GM23338 (cell line): ENCODE measurements at regions not wholly inside any gene's neighbourhood (a gene's known extent, or its start where the extent isn't known, plus 50 kb on each side); places are given as distances from the start of the nearest gene placed in this dataset.

Experiments used
- ATAC-seq: fragments of 200-7000 bp; cut with Tn5 transposase; 3 replicates; pipeline ENCODE4 v1.9.1; 2020
- DNase-seq: peaks from one replicate; pipeline ENCODE4 v3.0.0-alpha.2; 2015; ENCODE audit warnings: low spot score
- H2AFZ ChIP-seq: fragments of 200-600 bp; sonication (generic); 2 replicates; pipeline ENCODE4 v1.8.0; 2016; ENCODE audit warnings: antibody characterized with exemption, mild to moderate bottlenecking, moderate library complexity
- H3F3A ChIP-seq: fragments of 200-600 bp; sonication (generic); replicated peaks from 2 replicates; pipeline ENCODE4 v1.8.0; 2017; ENCODE audit warnings: antibody characterized with exemption, mixed run types, low read depth
- H3K27ac ChIP-seq: fragments of 200-600 bp; sonication (generic); 2 replicates; pipeline ENCODE4 v1.6.1; 2016; ENCODE audit warnings: low read depth
- H3K27me3 ChIP-seq: fragments of 200-600 bp; sonication (generic); 2 replicates; pipeline ENCODE4 v1.8.0; 2016; ENCODE audit warnings: mild to moderate bottlenecking, mixed run types, moderate library complexity; ENCODE audit not compliant: insufficient read depth
- H3K36me3 ChIP-seq: fragments of 200-600 bp; sonication (generic); 2 replicates; pipeline ENCODE4 v1.8.0; 2016; ENCODE audit warnings: mild to moderate bottlenecking; ENCODE audit not compliant: insufficient read depth
- H3K4me1 ChIP-seq: fragments of 200-600 bp; sonication (generic); 2 replicates; pipeline ENCODE4 v1.8.0; 2016; ENCODE audit warnings: mild to moderate bottlenecking, moderate library complexity; ENCODE audit not compliant: insufficient read depth
- H3K4me2 ChIP-seq: fragments of 200-600 bp; sonication (generic); 2 replicates; pipeline ENCODE4 v1.7.1; 2017; ENCODE audit warnings: mixed run types
- H3K4me3 ChIP-seq: fragments of 200-600 bp; sonication (generic); 2 replicates; pipeline ENCODE4 v1.6.1; 2016; ENCODE audit warnings: mixed run types
- H3K79me2 ChIP-seq: fragments of 200-600 bp; sonication (generic); replicated peaks from 2 replicates; pipeline ENCODE4 v1.8.0; 2017; ENCODE audit warnings: mild to moderate bottlenecking; ENCODE audit not compliant: insufficient read depth
- H3K9me2 ChIP-seq: fragments of 200-600 bp; sonication (generic); 2 replicates; pipeline ENCODE4 v1.8.0; 2017; ENCODE audit not compliant: insufficient read depth
- H4K20me1 ChIP-seq: fragments of 200-600 bp; sonication (generic); replicated peaks from 2 replicates; pipeline ENCODE4 v1.8.0; 2017; ENCODE audit warnings: mild to moderate bottlenecking; ENCODE audit not compliant: insufficient read depth
- H3K27ac Mint-ChIP-seq: 2 replicates; pipeline ENCODE4 v1.8.0; 2020; ENCODE audit warnings: inconsistent platforms, mild to moderate bottlenecking, moderate library complexity, mixed read lengths
- H3K27me3 Mint-ChIP-seq: 3 replicates; pipeline ENCODE4 v1.8.0; 2022; ENCODE audit warnings: low read depth, mild to moderate bottlenecking, moderate library complexity, mixed read lengths, inconsistent platforms; ENCODE audit not compliant: insufficient read depth, poor library complexity
- H3K36me3 Mint-ChIP-seq: 3 replicates; pipeline ENCODE4 v1.8.0; 2021; ENCODE audit warnings: low read depth, mild to moderate bottlenecking, inconsistent platforms, moderate library complexity, mixed read lengths
- H3K4me1 Mint-ChIP-seq: 3 replicates; pipeline ENCODE4 v1.8.0; 2020; ENCODE audit warnings: mild to moderate bottlenecking, inconsistent platforms, mixed read lengths
- H3K4me3 Mint-ChIP-seq: 3 replicates; pipeline ENCODE4 v1.8.0; 2021; ENCODE audit warnings: moderate library complexity, mild to moderate bottlenecking, inconsistent platforms, mixed read lengths
- H3K9me3 Mint-ChIP-seq: 3 replicates; pipeline ENCODE4 v1.8.0; 2020; ENCODE audit warnings: moderate library complexity, mild to moderate bottlenecking, inconsistent platforms, mixed read lengths
- CREB1 ChIP-seq: fragments of 250-450 bp; sonication (Bioruptor Pico); IDR thresholded peaks from 2 replicates; pipeline ENCODE4 v1.5.0; 2020; ENCODE audit warnings: low read depth, mild to moderate bottlenecking, moderate library complexity
- CTCF ChIP-seq, 2 experiments: fragments of 200-600 bp in 1 of 2; sonication (generic) in 1 of 2; conservative IDR thresholded peaks; 2 replicates each; pipeline versions ENCODE4 v1.5.1 to v1.6.1; 2016 to 2017; ENCODE audit warnings: antibody characterized with exemption in 2 of 2, low read depth in 2 of 2, mild to moderate bottlenecking in 2 of 2, moderate library complexity in 1 of 2
- ETS1 ChIP-seq: IDR thresholded peaks from 2 replicates; pipeline ENCODE4 v1.6.1; 2016; ENCODE audit warnings: antibody characterized with exemption
- EZH2 ChIP-seq: fragments of 200-600 bp; sonication (generic); IDR thresholded peaks from one replicate; pipeline ENCODE4 v1.8.0; 2017; ENCODE audit warnings: antibody characterized with exemption, mild to moderate bottlenecking, low read depth; ENCODE audit not compliant: unreplicated experiment
- EZH2phosphoT487 ChIP-seq: fragments of 200-600 bp; sonication (generic); IDR thresholded peaks from one replicate; pipeline ENCODE4 v1.8.1; 2018; ENCODE audit warnings: antibody characterized with exemption; ENCODE audit not compliant: unreplicated experiment
- JUNB ChIP-seq: IDR thresholded peaks from one replicate; pipeline ENCODE4 v1.6.1; 2016; ENCODE audit warnings: antibody characterized with exemption; ENCODE audit not compliant: unreplicated experiment
- NANOG ChIP-seq: IDR thresholded peaks from 2 replicates; pipeline ENCODE4 v1.6.1; 2016; ENCODE audit warnings: antibody characterized with exemption, borderline replicate concordance
- POLR2AphosphoS5 ChIP-seq: IDR thresholded peaks from 2 replicates; pipeline ENCODE4 v1.6.1; 2016; ENCODE audit warnings: antibody characterized with exemption, low read depth
- REST ChIP-seq: IDR thresholded peaks from one replicate; pipeline ENCODE4 v1.6.1; 2018; ENCODE audit warnings: antibody characterized with exemption; ENCODE audit not compliant: unreplicated experiment
- STAT1 ChIP-seq: IDR thresholded peaks from one replicate; pipeline ENCODE4 v1.6.1; 2016; ENCODE audit warnings: antibody characterized with exemption; ENCODE audit not compliant: unreplicated experiment
- ZNF114 ChIP-seq: fragments of 250-450 bp; sonication (Bioruptor Pico); IDR thresholded peaks from 2 replicates; pipeline ENCODE4 v1.5.0; 2020; ENCODE audit warnings: mild to moderate bottlenecking, moderate library complexity
- ZNF331 ChIP-seq: fragments of 250-450 bp; sonication (Bioruptor Pico); IDR thresholded peaks from 2 replicates; pipeline ENCODE4 v1.5.0; 2020; ENCODE audit warnings: low read depth, mild to moderate bottlenecking, moderate library complexity
- ZNF462 ChIP-seq: fragments of 250-450 bp; sonication (Bioruptor Pico); IDR thresholded peaks from 2 replicates; pipeline ENCODE4 v1.5.0; 2020; ENCODE audit warnings: mild to moderate bottlenecking, moderate library complexity

GRCh38 chr5:174242573-174242972 is 197.1 kb downstream of the NSG2 start:
- ATAC-seq = no peak
- Histone ChIP-seq H3K27ac (no peak overlapping the region), H3K79me2 (no peaks in the 10 kb centered on the region), H3K9me2 (no peaks in the 10 kb centered on the region), H3K4me1 (no peaks in the 10 kb centered on the region), H3K4me3 (no peak overlapping the region), H4K20me1 (no peaks in the 10 kb centered on the region), H3F3A (no peaks in the 10 kb centered on the region), H3K4me2 (no peak overlapping the region), H3K27me3 (no peaks in the 10 kb centered on the region), H3K36me3 (no peaks in the 10 kb centered on the region), H2AFZ (no peak overlapping the region)
- no peaks in the 10 kb centered on the region for H3K4me1 Mint-ChIP-seq
- no peak for DNase-seq
- H3K9me3 Mint-ChIP-seq = peaks cover 8% of the 10 kb centered on the region
- peaks cover 7% of the 10 kb centered on the region; the same call in 2 of the 3 replicates for H3K36me3 Mint-ChIP-seq
- H3K4me3 Mint-ChIP-seq = no peak overlapping the region
- no peaks in the 10 kb centered on the region for H3K27me3 Mint-ChIP-seq
- TF ChIP-seq EZH2phosphoT487 (no peak), ZNF114 (no peak), ZNF331 (CRISPR knock-in tag) (no peak), REST (no peak), POLR2AphosphoS5 (no peak), JUNB (no peak), STAT1 (no peak), EZH2 (no peak), CTCF (conservative IDR thresholded peaks at IDR 0.05; ENCODE audit: low read depth in 2 of 2) (no peak), CREB1 (CRISPR knock-in tag) (no peak), NANOG (no peak), ETS1 (no peak), ZNF462 (CRISPR knock-in tag) (no peak)
- H3K27ac Mint-ChIP-seq = no peak overlapping the region
